GM23338 (cell line): ENCODE measurements at regions not wholly inside any gene's neighbourhood (a gene's known extent, or its start where the extent isn't known, plus 50 kb on each side); places are given as distances from the start of the nearest gene placed in this dataset.

Experiments used
- ATAC-seq: fragments of 200-7000 bp; cut with Tn5 transposase; 3 replicates; pipeline ENCODE4 v1.9.1; 2020
- DNase-seq: peaks from one replicate; pipeline ENCODE4 v3.0.0-alpha.2; 2015; ENCODE audit warnings: low spot score
- H2AFZ ChIP-seq: fragments of 200-600 bp; sonication (generic); 2 replicates; pipeline ENCODE4 v1.8.0; 2016; ENCODE audit warnings: antibody characterized with exemption, mild to moderate bottlenecking, moderate library complexity
- H3F3A ChIP-seq: fragments of 200-600 bp; sonication (generic); replicated peaks from 2 replicates; pipeline ENCODE4 v1.8.0; 2017; ENCODE audit warnings: antibody characterized with exemption, mixed run types, low read depth
- H3K27ac ChIP-seq: fragments of 200-600 bp; sonication (generic); 2 replicates; pipeline ENCODE4 v1.6.1; 2016; ENCODE audit warnings: low read depth
- H3K27me3 ChIP-seq: fragments of 200-600 bp; sonication (generic); 2 replicates; pipeline ENCODE4 v1.8.0; 2016; ENCODE audit warnings: mild to moderate bottlenecking, mixed run types, moderate library complexity; ENCODE audit not compliant: insufficient read depth
- H3K36me3 ChIP-seq: fragments of 200-600 bp; sonication (generic); 2 replicates; pipeline ENCODE4 v1.8.0; 2016; ENCODE audit warnings: mild to moderate bottlenecking; ENCODE audit not compliant: insufficient read depth
- H3K4me1 ChIP-seq: fragments of 200-600 bp; sonication (generic); 2 replicates; pipeline ENCODE4 v1.8.0; 2016; ENCODE audit warnings: mild to moderate bottlenecking, moderate library complexity; ENCODE audit not compliant: insufficient read depth
- H3K4me2 ChIP-seq: fragments of 200-600 bp; sonication (generic); 2 replicates; pipeline ENCODE4 v1.7.1; 2017; ENCODE audit warnings: mixed run types
- H3K4me3 ChIP-seq: fragments of 200-600 bp; sonication (generic); 2 replicates; pipeline ENCODE4 v1.6.1; 2016; ENCODE audit warnings: mixed run types
- H3K79me2 ChIP-seq: fragments of 200-600 bp; sonication (generic); replicated peaks from 2 replicates; pipeline ENCODE4 v1.8.0; 2017; ENCODE audit warnings: mild to moderate bottlenecking; ENCODE audit not compliant: insufficient read depth
- H3K9me2 ChIP-seq: fragments of 200-600 bp; sonication (generic); 2 replicates; pipeline ENCODE4 v1.8.0; 2017; ENCODE audit not compliant: insufficient read depth
- H4K20me1 ChIP-seq: fragments of 200-600 bp; sonication (generic); replicated peaks from 2 replicates; pipeline ENCODE4 v1.8.0; 2017; ENCODE audit warnings: mild to moderate bottlenecking; ENCODE audit not compliant: insufficient read depth
- H3K27ac Mint-ChIP-seq: 2 replicates; pipeline ENCODE4 v1.8.0; 2020; ENCODE audit warnings: inconsistent platforms, mild to moderate bottlenecking, moderate library complexity, mixed read lengths
- H3K27me3 Mint-ChIP-seq: 3 replicates; pipeline ENCODE4 v1.8.0; 2022; ENCODE audit warnings: low read depth, mild to moderate bottlenecking, moderate library complexity, mixed read lengths, inconsistent platforms; ENCODE audit not compliant: insufficient read depth, poor library complexity
- H3K36me3 Mint-ChIP-seq: 3 replicates; pipeline ENCODE4 v1.8.0; 2021; ENCODE audit warnings: low read depth, mild to moderate bottlenecking, inconsistent platforms, moderate library complexity, mixed read lengths
- H3K4me1 Mint-ChIP-seq: 3 replicates; pipeline ENCODE4 v1.8.0; 2020; ENCODE audit warnings: mild to moderate bottlenecking, inconsistent platforms, mixed read lengths
- H3K4me3 Mint-ChIP-seq: 3 replicates; pipeline ENCODE4 v1.8.0; 2021; ENCODE audit warnings: moderate library complexity, mild to moderate bottlenecking, inconsistent platforms, mixed read lengths
- H3K9me3 Mint-ChIP-seq: 3 replicates; pipeline ENCODE4 v1.8.0; 2020; ENCODE audit warnings: moderate library complexity, mild to moderate bottlenecking, inconsistent platforms, mixed read lengths
- CREB1 ChIP-seq: fragments of 250-450 bp; sonication (Bioruptor Pico); IDR thresholded peaks from 2 replicates; pipeline ENCODE4 v1.5.0; 2020; ENCODE audit warnings: low read depth, mild to moderate bottlenecking, moderate library complexity
- CTCF ChIP-seq, 2 experiments: fragments of 200-600 bp in 1 of 2; sonication (generic) in 1 of 2; conservative IDR thresholded peaks; 2 replicates each; pipeline versions ENCODE4 v1.5.1 to v1.6.1; 2016 to 2017; ENCODE audit warnings: antibody characterized with exemption in 2 of 2, low read depth in 2 of 2, mild to moderate bottlenecking in 2 of 2, moderate library complexity in 1 of 2
- ETS1 ChIP-seq: IDR thresholded peaks from 2 replicates; pipeline ENCODE4 v1.6.1; 2016; ENCODE audit warnings: antibody characterized with exemption
- EZH2 ChIP-seq: fragments of 200-600 bp; sonication (generic); IDR thresholded peaks from one replicate; pipeline ENCODE4 v1.8.0; 2017; ENCODE audit warnings: antibody characterized with exemption, mild to moderate bottlenecking, low read depth; ENCODE audit not compliant: unreplicated experiment
- EZH2phosphoT487 ChIP-seq: fragments of 200-600 bp; sonication (generic); IDR thresholded peaks from one replicate; pipeline ENCODE4 v1.8.1; 2018; ENCODE audit warnings: antibody characterized with exemption; ENCODE audit not compliant: unreplicated experiment
- NANOG ChIP-seq: IDR thresholded peaks from 2 replicates; pipeline ENCODE4 v1.6.1; 2016; ENCODE audit warnings: antibody characterized with exemption, borderline replicate concordance
- POLR2AphosphoS5 ChIP-seq: IDR thresholded peaks from 2 replicates; pipeline ENCODE4 v1.6.1; 2016; ENCODE audit warnings: antibody characterized with exemption, low read depth
- ZNF114 ChIP-seq: fragments of 250-450 bp; sonication (Bioruptor Pico); IDR thresholded peaks from 2 replicates; pipeline ENCODE4 v1.5.0; 2020; ENCODE audit warnings: mild to moderate bottlenecking, moderate library complexity
- ZNF331 ChIP-seq: fragments of 250-450 bp; sonication (Bioruptor Pico); IDR thresholded peaks from 2 replicates; pipeline ENCODE4 v1.5.0; 2020; ENCODE audit warnings: low read depth, mild to moderate bottlenecking, moderate library complexity
- ZNF462 ChIP-seq: fragments of 250-450 bp; sonication (Bioruptor Pico); IDR thresholded peaks from 2 replicates; pipeline ENCODE4 v1.5.0; 2020; ENCODE audit warnings: mild to moderate bottlenecking, moderate library complexity

- ATAC-seq: no peak
Observed at GRCh38 chr7:10225275-10225674, 748.4 kb upstream of the PHF14 start.

GRCh38 chr7:10237306-10237705 is 736.4 kb upstream of the PHF14 start:
- no peak overlapping the region for H2AFZ ChIP-seq
- no peak for DNase-seq
- Mint-ChIP-seq H3K4me1 (peaks cover 8% of the 10 kb centered on the region; the same call in 2 of the 3 replicates), H3K4me3 (no peak overlapping the region), H3K36me3 (no peaks in the 10 kb centered on the region), H3K27ac (no peak overlapping the region), H3K9me3 (no peaks in the 10 kb centered on the region), H3K27me3 (peaks cover 2% of the 10 kb centered on the region)
- H3K4me2 ChIP-seq: no peak overlapping the region
- no peak overlapping the region for H3K27ac ChIP-seq
- no peaks in the 10 kb centered on the region for H3K27me3 ChIP-seq
- H3K79me2 ChIP-seq: no peaks in the 10 kb centered on the region
- no peak overlapping the region for H3K4me3 ChIP-seq
- no peaks in the 10 kb centered on the region for H4K20me1 ChIP-seq
- ATAC-seq: no peak
- H3K9me2 ChIP-seq: no peaks in the 10 kb centered on the region
- no peaks in the 10 kb centered on the region for H3F3A ChIP-seq
- H3K36me3 ChIP-seq: no peaks in the 10 kb centered on the region
- H3K4me1 ChIP-seq: peaks cover 7% of the 10 kb centered on the region; the same call in 1 of the 2 replicates
- TF ChIP-seq POLR2AphosphoS5 (no peak), CTCF (conservative IDR thresholded peaks at IDR 0.05; ENCODE audit: low read depth in 2 of 2) (no peak), NANOG (no peak), ETS1 (no peak), ZNF331 (no peak), ZNF114 (CRISPR knock-in tag) (no peak), EZH2 (no peak), CREB1 (CRISPR knock-in tag) (no peak), ZNF462 (CRISPR knock-in tag) (no peak), EZH2phosphoT487 (no peak)

More at GRCh38 chr7:10225275-10225674, 748.4 kb upstream of the PHF14 start:
- H3K36me3 Mint-ChIP-seq: peaks cover 2% of the 10 kb centered on the region; the same call in 2 of the 3 replicates
- H3K4me1 ChIP-seq: no peaks in the 10 kb centered on the region; the same call in 1 of the 2 replicates
- no peak overlapping the region for H3K27ac Mint-ChIP-seq
- no peak overlapping the region for H2AFZ ChIP-seq
- H3K36me3 ChIP-seq: no peaks in the 10 kb centered on the region
- no peaks in the 10 kb centered on the region for H3K27me3 ChIP-seq
- H3F3A ChIP-seq: no peaks in the 10 kb centered on the region
- no peak overlapping the region for H3K4me3 Mint-ChIP-seq
- peaks cover 4% of the 10 kb centered on the region for H3K4me1 Mint-ChIP-seq
- no peaks in the 10 kb centered on the region for H3K9me2 ChIP-seq
- H4K20me1 ChIP-seq: no peaks in the 10 kb centered on the region
- TF ChIP-seq NANOG (no peak), ETS1 (no peak)
- H3K27ac ChIP-seq: no peak overlapping the region
- no peaks in the 10 kb centered on the region for H3K79me2 ChIP-seq
- peaks cover 6% of the 10 kb centered on the region; the same call in 2 of the 3 replicates for H3K9me3 Mint-ChIP-seq
- no peak overlapping the region for H3K4me2 ChIP-seq
- DNase-seq: no peak
- H3K27me3 Mint-ChIP-seq: no peaks in the 10 kb centered on the region
- no peak overlapping the region for H3K4me3 ChIP-seq
